ENCODE measurements at regions not wholly inside any gene's neighbourhood (a gene's known extent, or its start where the extent isn't known, plus 50 kb on each side); places are given as distances from the start of the nearest gene placed in this dataset.
A peak's percentile ranks its signal among the peaks of the same experiment; 100 is the strongest.

GRCh38 chr12:125892276-125892675 is 827.0 kb downstream of the AACS start:
- Histone ChIP-seq H3K27ac (peak overlapping the region in 1 of 12 donors; percentile 83), H3K36me3 (no peaks in the 10 kb centered on the region), H3K4me1 (peaks cover 0 to 16% (median 0%) of the 10 kb centered on the region in 12 donors), H3K27me3 (no peaks in the 10 kb centered on the region), H3K4me3 (no peak overlapping the region), H3K9me3 (no peaks in the 10 kb centered on the region)
- DNase-seq (no peak), ATAC-seq (no peak)
- TF ChIP-seq POLR2A (IDR thresholded peaks at IDR 0.05), result no peak
- no peak for TF ChIP-seq CTCF (IDR thresholded peaks at IDR 0.05)
- intact Hi-C loops (cut with DNase I), result no loop called here
- WGBS, 4 donors, result 87 to 96% (median 94%) methylated on average over 1 of the region's 1 CpG

GRCh38 chr12:125902991-125903390 is 837.8 kb downstream of the AACS start:
- Histone ChIP-seq H3K27ac (no peak overlapping the region), H3K9me3 (no peaks in the 10 kb centered on the region), H3K27me3 (no peaks in the 10 kb centered on the region), H3K36me3 (no peaks in the 10 kb centered on the region), H3K4me1 (no peaks in the 10 kb centered on the region), H3K4me3 (no peak overlapping the region)
- intact Hi-C loops (cut with DNase I), result no loop called here
- no peak for TF ChIP-seq POLR2A (IDR thresholded peaks at IDR 0.05)
- TF ChIP-seq CTCF (IDR thresholded peaks at IDR 0.05), result no peak
- ATAC-seq, result no peak
- 88 to 92% (median 90%) methylated on average over 2 of the region's 2 CpGs for WGBS, 4 donors
- DNase-seq, result no peak

- no peak for TF ChIP-seq CTCF (IDR thresholded peaks at IDR 0.05)
- TF ChIP-seq POLR2A (IDR thresholded peaks at IDR 0.05), result no peak
- H3K36me3 ChIP-seq, result no peaks in the 10 kb centered on the region
- H3K27ac ChIP-seq, result no peak overlapping the region
- ATAC-seq, result no peak
- no peaks in the 10 kb centered on the region for H3K27me3 ChIP-seq
- no peak overlapping the region for H3K4me3 ChIP-seq
- WGBS, 4 donors, result 68 to 79% (median 76%) methylated on average over 3 of the region's 3 CpGs
- intact Hi-C loops (cut with DNase I), result no loop called here
- no peaks in the 10 kb centered on the region for H3K4me1 ChIP-seq
- peaks cover 0 to 4% (median 0%) of the 10 kb centered on the region in 12 donors for H3K9me3 ChIP-seq
- no peak for DNase-seq
Observed at GRCh38 chr12:125907351-125907750, 842.1 kb downstream of the AACS start.

- TF ChIP-seq CTCF (IDR thresholded peaks at IDR 0.05) (no peak), POLR2A (IDR thresholded peaks at IDR 0.05) (no peak)
- Histone ChIP-seq H3K27ac (no peak overlapping the region), H3K36me3 (no peaks in the 10 kb centered on the region), H3K4me1 (no peaks in the 10 kb centered on the region), H3K4me3 (no peak overlapping the region), H3K9me3 (no peaks in the 10 kb centered on the region), H3K27me3 (no peaks in the 10 kb centered on the region)
- ATAC-seq (no peak), DNase-seq (no peak)
- intact Hi-C loops (cut with DNase I), result no loop called here
- WGBS, 4 donors, result 76 to 81% (median 78%) methylated on average over 12 of the region's 12 CpGs
Observed at GRCh38 chr12:125919856-125920470, 854.7 kb downstream of the AACS start.

Measured in heart left ventricle (tissue), 16 donors.